Activated CD8-positive, alpha-beta memory T cell treated with anti-CD3 and anti-CD28 coated beads for 36 hours (primary cell): ENCODE measurements at regions not wholly inside any gene's neighbourhood (a gene's known extent, or its start where the extent isn't known, plus 50 kb on each side); places are given as distances from the start of the nearest gene placed in this dataset.

Experiments used
- CTCF ChIA-PET: fragments of 350-600 bp; sonication (Branson Sonifier 250); formaldehyde crosslinking; loops from one replicate; lab custom pipeline; 2021; ENCODE audit warnings: antibody characterized with exemption; lab: Charles Lee
- POLR2A ChIA-PET: fragments of 350-600 bp; sonication (Branson Sonifier 250); formaldehyde crosslinking; loops from one replicate; lab custom pipeline; 2021; ENCODE audit warnings: antibody characterized with exemption; lab: Charles Lee

- CTCF ChIA-PET, result no interaction called here
These were observed 276.9 kb upstream of the PRKD1 start for GRCh38 chr14:30204431-30204980.

GRCh38 chr14:30209136-30209535, 281.5 kb upstream of the PRKD1 start:
- CTCF ChIA-PET, result no interaction called here

More at GRCh38 chr14:30204431-30204980, 276.9 kb upstream of the PRKD1 start:
- POLR2A ChIA-PET, result no interaction called here

GRCh38 chr14:30210630-30211029, 283.0 kb upstream of the PRKD1 start:
- POLR2A ChIA-PET, result no interaction called here

More at GRCh38 chr14:30209136-30209535, 281.5 kb upstream of the PRKD1 start:
- POLR2A ChIA-PET, result no interaction called here

GRCh38 chr14:30211326-30211725, 283.7 kb upstream of the PRKD1 start:
- ChIA-PET CTCF (no interaction called here), POLR2A (no interaction called here)

More at GRCh38 chr14:30210630-30211029, 283.0 kb upstream of the PRKD1 start:
- CTCF ChIA-PET, result no interaction called here

GRCh38 chr14:30214014-30214413, 286.4 kb upstream of the PRKD1 start:
- CTCF ChIA-PET, result interaction anchor here (1.7 kb wide), 1 partner anchor 10 kb away, joined by 3 read pairs; no protein-coding TSS in a partner anchor
- POLR2A ChIA-PET, result no interaction called here

GRCh38 chr14:30214461-30215090, 286.9 kb upstream of the PRKD1 start:
- ChIA-PET POLR2A (no interaction called here), CTCF (interaction anchor here (1.7 kb wide), 1 partner anchor 9 kb away, joined by 3 read pairs; no protein-coding TSS in a partner anchor)

- POLR2A ChIA-PET, result no interaction called here
- CTCF ChIA-PET, result no interaction called here
These were observed 291.3 kb upstream of the PRKD1 start for GRCh38 chr14:30218907-30219306.

- ChIA-PET CTCF (no interaction called here), POLR2A (no interaction called here)
These were observed 293.9 kb upstream of the PRKD1 start for GRCh38 chr14:30221546-30221945.

- CTCF ChIA-PET, result interaction anchor here (1.0 kb wide), 1 partner anchor 9 kb away, joined by 3 read pairs; no protein-coding TSS in a partner anchor
- POLR2A ChIA-PET, result no interaction called here
These were observed 295.7 kb upstream of the PRKD1 start for GRCh38 chr14:30223385-30223785.

- ChIA-PET POLR2A (no interaction called here), CTCF (interaction anchor here (1.0 kb wide), 1 partner anchor 9 kb away, joined by 3 read pairs; no protein-coding TSS in a partner anchor)
These were observed 296.3 kb upstream of the PRKD1 start for GRCh38 chr14:30223966-30224365.

GRCh38 chr14:30225176-30225575, 297.5 kb upstream of the PRKD1 start:
- ChIA-PET CTCF (no interaction called here), POLR2A (no interaction called here)

GRCh38 chr14:30227436-30227835, 299.8 kb upstream of the PRKD1 start:
- ChIA-PET CTCF (no interaction called here), POLR2A (no interaction called here)

GRCh38 chr14:30227876-30228275, 300.2 kb upstream of the PRKD1 start:
- ChIA-PET POLR2A (no interaction called here), CTCF (no interaction called here)

GRCh38 chr14:30230719-30231118, 303.1 kb upstream of the PRKD1 start:
- POLR2A ChIA-PET, result no interaction called here

GRCh38 chr14:30234966-30235365, 307.3 kb upstream of the PRKD1 start:
- CTCF ChIA-PET, result no interaction called here
- POLR2A ChIA-PET, result no interaction called here

More at GRCh38 chr14:30230719-30231118, 303.1 kb upstream of the PRKD1 start:
- CTCF ChIA-PET, result no interaction called here

GRCh38 chr14:30235485-30235884, 307.8 kb upstream of the PRKD1 start:
- ChIA-PET CTCF (no interaction called here), POLR2A (no interaction called here)

- ChIA-PET POLR2A (no interaction called here), CTCF (no interaction called here)
These were observed 311.3 kb upstream of the PRKD1 start for GRCh38 chr14:30238936-30239335.

GRCh38 chr14:30240018-30240417, 312.4 kb upstream of the PRKD1 start:
- ChIA-PET CTCF (no interaction called here), POLR2A (no interaction called here)

GRCh38 chr14:30240685-30241084, 313.0 kb upstream of the PRKD1 start:
- CTCF ChIA-PET, result no interaction called here
- POLR2A ChIA-PET, result no interaction called here

GRCh38 chr14:30242744-30243143, 315.1 kb upstream of the PRKD1 start:
- POLR2A ChIA-PET, result no interaction called here
- CTCF ChIA-PET, result no interaction called here

GRCh38 chr14:30243207-30243606, 315.6 kb upstream of the PRKD1 start:
- ChIA-PET POLR2A (no interaction called here), CTCF (no interaction called here)
